ENCODE measurements at regions not wholly inside any gene's neighbourhood (a gene's known extent, or its start where the extent isn't known, plus 50 kb on each side); places are given as distances from the start of the nearest gene placed in this dataset.

- FAIRE-seq (no peak), ATAC-seq (no peak), DNase-seq (ENCODE audit: low read depth, low spot score) (no peak)
- Histone ChIP-seq H3K27me3 (replicated peaks in 1 of 2; ENCODE audit: control insufficient read depth in 2 of 2, insufficient read depth in 2 of 2, low read length in 1 of 2) (no peaks in the 10 kb centered on the region), H3K4me2 (ENCODE audit: control insufficient read depth, insufficient read depth) (no peak overlapping the region), H3K36me3 (ENCODE audit: control insufficient read depth in 2 of 2, insufficient read depth in 2 of 2, low read length in 1 of 2) (no peaks in the 10 kb centered on the region), H3K4me3 (no peak overlapping the region), H3K4me1 (ENCODE audit: control insufficient read depth, insufficient read depth, low read length) (no peaks in the 10 kb centered on the region), H2AFZ (ENCODE audit: control insufficient read depth, low read depth, low read length) (no peak overlapping the region), H4K20me1 (ENCODE audit: control insufficient read depth, insufficient read depth) (no peaks in the 10 kb centered on the region), H3K9ac (ENCODE audit: control insufficient read depth, insufficient read depth, low read length) (no peak overlapping the region), H3K27ac (ENCODE audit: control insufficient read depth, insufficient read depth) (no peak overlapping the region), H3K79me2 (ENCODE audit: control insufficient read depth, insufficient read depth, low read length) (no peaks in the 10 kb centered on the region), H3K9me3 (replicated peaks; ENCODE audit: control insufficient read depth, insufficient read depth, low read length) (no peaks in the 10 kb centered on the region; the same call in 1 of the 3 replicates)
- RAD21 ChIA-PET (ENCODE audit: unreplicated experiment) = interaction anchor here (0.7 kb wide), 1 partner anchor 65 kb away, joined by 3 read pairs; no protein-coding TSS in a partner anchor
- intact Hi-C loops (cut with micrococcal nuclease; ENCODE audit: unreplicated experiment) (no loop called here), in situ Hi-C loops (cut with MboI) (no loop called here)
- POLR2A ChIA-PET = no interaction called here
- TF ChIP-seq RB1 (IDR thresholded peaks at IDR 0.05; ENCODE audit: borderline replicate concordance) (no peak), E4F1 (IDR thresholded peaks at IDR 0.05; ENCODE audit: borderline replicate concordance, partially characterized antibody) (no peak), PBX3 (IDR thresholded peaks at IDR 0.05; ENCODE audit: insufficient replicate concordance, low read depth, low read length) (no peak), SRF (IDR thresholded peaks at IDR 0.05; ENCODE audit: low read depth in 2 of 2, low read length in 2 of 2) (no peak), POU2F2 (IDR thresholded peaks at IDR 0.05; ENCODE audit: borderline replicate concordance, low read depth, low read length) (no peak), ZNF592 (IDR thresholded peaks at IDR 0.05) (no peak), MYC (IDR thresholded peaks at IDR 0.05; ENCODE audit: insufficient read depth, insufficient read length, insufficient replicate concordance, low read length, severe bottlenecking) (no peak), FOS (IDR thresholded peaks at IDR 0.05; ENCODE audit: borderline replicate concordance, extremely low read depth, insufficient read length) (no peak), EGR1 (IDR thresholded peaks at IDR 0.05; ENCODE audit: borderline replicate concordance in 1 of 2, low read depth in 2 of 2, low read length in 2 of 2) (no peak), RFX5 (IDR thresholded peaks at IDR 0.05; ENCODE audit: low read depth, low read length) (no peak), SIX5 (IDR thresholded peaks at IDR 0.05; ENCODE audit: low read depth, low read length, severe bottlenecking) (no peak)
- 42% methylated on average over 5 of the region's 5 CpGs for WGBS (ENCODE audit: insufficient coverage, insufficient replicate concordance, low lambda C conversion rate, missing lambda C conversion rate)
- BruUV-seq (replicated peaks) = no TSS peak
- SMC1A ChIA-PET (ENCODE audit: uncharacterized antibody, unreplicated experiment) = no interaction called here
- CTCF ChIA-PET = no interaction called here
Measured at GRCh38 chr5:36440300-36440699, 138.6 kb upstream of the RANBP3L start.
